ENCODE measurements at regions not wholly inside any gene's neighbourhood (a gene's known extent, or its start where the extent isn't known, plus 50 kb on each side); places are given as distances from the start of the nearest gene placed in this dataset.

GRCh38 chr16:85210423-85211169, 98.3 kb upstream of the CIBAR2 start:
- DNase-seq (ENCODE audit: low spot score in 2 of 2) = no peak
- no peak overlapping the region for H3K27ac ChIP-seq
- TF ChIP-seq CTCF (IDR thresholded peaks at IDR 0.05) = no peak
- TF ChIP-seq POLR2A (IDR thresholded peaks at IDR 0.05) = no peak
- TF ChIP-seq EP300 (IDR thresholded peaks at IDR 0.05) = no peak
- peaks cover 0 to 82% (median 28%) of the 10 kb centered on the region in 4 donors for H3K4me1 ChIP-seq
- H3K27me3 ChIP-seq = no peaks in the 10 kb centered on the region
- H3K36me3 ChIP-seq = no peaks in the 10 kb centered on the region
- H3K4me3 ChIP-seq = no peak overlapping the region
- WGBS, 2 donors = 82 to 84% methylated on average over 7 to 8 of the region's 8 CpGs
- H3K9me3 ChIP-seq = no peaks in the 10 kb centered on the region

- H3K4me3 ChIP-seq = no peak overlapping the region
- WGBS, 2 donors = 87 to 94% methylated on average over 15 to 17 of the region's 17 CpGs
- TF ChIP-seq POLR2A (IDR thresholded peaks at IDR 0.05) (no peak), EP300 (IDR thresholded peaks at IDR 0.05) (no peak), CTCF (IDR thresholded peaks at IDR 0.05) (no peak)
- no peaks in the 10 kb centered on the region for H3K9me3 ChIP-seq
- no peaks in the 10 kb centered on the region for H3K27me3 ChIP-seq
- DNase-seq (ENCODE audit: low spot score in 2 of 2) = no peak
- peaks cover 0 to 81% (median 25%) of the 10 kb centered on the region in 4 donors for H3K4me1 ChIP-seq
- no peaks in the 10 kb centered on the region for H3K36me3 ChIP-seq
- no peak overlapping the region for H3K27ac ChIP-seq
These were observed 99.1 kb upstream of the CIBAR2 start for GRCh38 chr16:85211271-85211801.

- Histone ChIP-seq H3K27me3 (no peaks in the 10 kb centered on the region), H3K9me3 (no peaks in the 10 kb centered on the region), H3K36me3 (no peaks in the 10 kb centered on the region), H3K4me1 (peaks cover 0 to 63% (median 15%) of the 10 kb centered on the region in 4 donors), H3K27ac (peak overlapping the region in 3 of 4 donors; percentile 7 to 72 (median 64)), H3K4me3 (no peak overlapping the region)
- 62 to 71% methylated on average over 28 of the region's 28 CpGs for WGBS, 2 donors
- no peak for DNase-seq (ENCODE audit: low spot score in 2 of 2)
- TF ChIP-seq EP300 (IDR thresholded peaks at IDR 0.05) (no peak), POLR2A (IDR thresholded peaks at IDR 0.05) (no peak), CTCF (IDR thresholded peaks at IDR 0.05) (no peak)
These were observed 101.8 kb upstream of the CIBAR2 start for GRCh38 chr16:85213926-85214675.

GRCh38 chr16:85215478-85216118, 103.3 kb upstream of the CIBAR2 start:
- Histone ChIP-seq H3K36me3 (no peaks in the 10 kb centered on the region), H3K9me3 (no peaks in the 10 kb centered on the region), H3K27me3 (no peaks in the 10 kb centered on the region), H3K4me1 (peaks cover 0 to 66% (median 24%) of the 10 kb centered on the region in 4 donors), H3K4me3 (no peak overlapping the region), H3K27ac (peak overlapping the region in 1 of 4 donors; percentile 72)
- 57 to 59% methylated on average over 5 to 8 of the region's 8 CpGs for WGBS, 2 donors
- no peak for TF ChIP-seq POLR2A (IDR thresholded peaks at IDR 0.05)
- TF ChIP-seq EP300 (IDR thresholded peaks at IDR 0.05) = no peak
- no peak for TF ChIP-seq CTCF (IDR thresholded peaks at IDR 0.05)
- no peak for DNase-seq (ENCODE audit: low spot score in 2 of 2)
